GM19099 (cell line): ENCODE measurements at regions not wholly inside any gene's neighbourhood (a gene's known extent, or its start where the extent isn't known, plus 50 kb on each side); places are given as distances from the start of the nearest gene placed in this dataset.
A peak's percentile ranks its signal among the peaks of the same experiment; 100 is the strongest.

Experiments used
- POLR2A ChIP-seq: IDR thresholded peaks from 3 replicates; pipeline ENCODE4 v1.6.1; 2011; ENCODE audit warnings: low read depth; ENCODE audit not compliant: insufficient read length; ENCODE audit errors: extremely low read depth

DNA sequence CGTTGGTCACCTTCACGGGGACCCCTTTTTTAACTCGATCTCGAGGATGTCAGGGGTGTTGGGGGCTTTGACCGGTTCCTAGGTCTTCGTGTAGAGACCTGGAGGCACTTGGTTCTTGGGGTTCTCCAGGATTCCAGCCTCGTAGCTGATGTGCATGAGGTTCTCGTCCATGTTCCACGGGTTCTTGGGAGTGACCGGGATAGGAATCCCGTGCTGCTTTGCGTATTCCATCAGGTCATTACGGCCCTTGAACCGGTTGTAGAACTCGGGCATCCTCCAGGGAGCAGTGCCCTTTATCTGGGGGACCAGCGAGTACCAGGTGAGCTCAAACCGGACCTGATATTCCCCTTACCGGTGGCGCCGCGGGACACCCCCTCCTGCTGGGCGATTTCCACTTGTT is 88.0 kb upstream of the RIPOR2 start:
- no peak for TF ChIP-seq POLR2A

GRCh38 chr6:25024821-25025220 is 89.1 kb upstream of the RIPOR2 start:
- no peak for TF ChIP-seq POLR2A

GRCh38 chr6:25025248-25025918 is 89.6 kb upstream of the RIPOR2 start:
- TF ChIP-seq POLR2A = no peak

- TF ChIP-seq POLR2A = no peak
Observed at GRCh38 chr6:25025919-25026301, 90.2 kb upstream of the RIPOR2 start.

- no peak for TF ChIP-seq POLR2A
Observed at GRCh38 chr6:25026723-25027122, 91.0 kb upstream of the RIPOR2 start.

DNA sequence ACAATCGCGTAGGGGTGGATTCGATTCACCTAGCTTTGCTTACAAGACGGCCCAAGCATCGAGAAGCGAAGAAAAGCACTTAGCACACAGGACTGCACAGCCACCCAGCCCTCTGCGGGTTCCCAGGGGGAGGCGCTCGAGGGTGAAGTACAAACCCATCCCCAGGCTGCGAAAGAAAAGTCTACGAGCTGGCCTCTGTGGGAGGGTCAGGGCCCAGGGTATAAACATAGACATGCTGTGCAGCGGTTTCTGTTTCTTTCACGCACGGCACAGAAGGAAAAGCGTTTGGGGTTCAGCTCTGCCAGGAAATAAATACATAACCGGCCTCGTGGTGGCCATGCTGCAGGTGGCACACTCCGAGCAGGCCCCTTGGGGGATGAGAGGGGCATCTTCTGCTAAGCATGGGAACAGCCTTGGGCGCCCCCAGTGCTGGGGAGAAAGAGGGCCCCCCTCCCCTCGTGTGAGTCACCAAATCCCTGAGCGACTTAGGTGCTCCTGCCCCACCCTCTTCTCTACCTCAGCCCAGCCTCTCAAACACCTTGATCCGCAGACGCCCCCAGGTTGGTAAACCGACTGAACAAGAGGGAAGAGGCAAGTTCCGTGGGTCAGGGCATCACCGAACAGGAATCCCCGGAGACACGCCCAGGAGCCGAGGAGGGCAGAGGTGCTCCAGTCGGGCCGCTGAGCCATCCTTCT is 91.6 kb upstream of the RIPOR2 start:
- TF ChIP-seq POLR2A = no peak

DNA sequence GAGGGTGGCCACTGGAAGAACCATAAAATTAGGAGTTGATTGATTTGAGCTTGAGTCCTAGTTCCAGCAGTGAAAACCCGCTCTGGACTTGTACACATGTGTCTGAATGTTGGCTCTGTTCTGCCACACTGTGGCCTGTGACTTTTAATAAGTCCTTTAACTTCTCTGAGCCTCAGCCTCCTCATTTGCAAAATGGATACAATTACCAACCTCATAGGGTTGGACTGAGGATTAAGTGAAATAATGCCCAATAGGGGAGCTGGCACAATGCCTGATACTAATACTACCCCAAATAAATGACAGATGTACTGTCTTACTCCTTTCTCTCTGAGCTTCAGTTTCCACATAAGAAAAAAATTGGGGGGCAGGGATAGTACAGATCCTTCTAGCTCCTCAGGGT is 92.6 kb upstream of the RIPOR2 start:
- TF ChIP-seq POLR2A = no peak

- no peak for TF ChIP-seq POLR2A
Observed at GRCh38 chr6:25032934-25033333, 97.2 kb upstream of the RIPOR2 start.

DNA sequence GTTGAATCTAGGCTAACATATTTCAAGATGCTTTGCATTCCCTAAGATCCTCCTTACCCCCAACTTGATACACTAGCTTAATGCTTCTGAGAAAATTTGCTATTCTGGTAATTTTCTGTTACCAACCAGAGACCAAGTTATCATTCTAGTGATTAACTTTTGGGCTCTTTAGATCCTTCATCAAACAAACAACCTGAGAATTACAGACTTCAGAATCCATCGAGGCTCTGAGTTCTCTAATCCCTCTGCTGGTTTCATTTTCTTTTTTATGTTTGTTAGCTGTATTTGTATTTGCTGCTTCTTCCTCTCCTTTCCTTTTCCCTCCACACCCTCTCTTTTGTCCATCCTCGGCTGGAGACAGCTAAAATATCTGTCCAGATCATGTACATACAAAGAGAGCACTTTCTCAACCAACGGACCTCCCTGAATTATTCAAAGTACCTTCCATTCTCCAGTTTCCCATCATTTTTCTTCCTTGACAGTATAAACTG is 98.7 kb upstream of the RIPOR2 start:
- TF ChIP-seq POLR2A = no peak

GRCh38 chr6:25035174-25035511 is 99.4 kb upstream of the RIPOR2 start:
- TF ChIP-seq POLR2A = no peak

- no peak for TF ChIP-seq POLR2A
Observed at GRCh38 chr6:25035512-25036435, 100.0 kb upstream of the RIPOR2 start.

GRCh38 chr6:25036461-25036860 is 100.7 kb upstream of the RIPOR2 start:
- no peak for TF ChIP-seq POLR2A

GRCh38 chr6:25038300-25038699 is 102.5 kb upstream of the RIPOR2 start:
- TF ChIP-seq POLR2A = no peak

- TF ChIP-seq POLR2A = no peak
Observed at GRCh38 chr6:25038999-25039398, 103.2 kb upstream of the RIPOR2 start.

DNA sequence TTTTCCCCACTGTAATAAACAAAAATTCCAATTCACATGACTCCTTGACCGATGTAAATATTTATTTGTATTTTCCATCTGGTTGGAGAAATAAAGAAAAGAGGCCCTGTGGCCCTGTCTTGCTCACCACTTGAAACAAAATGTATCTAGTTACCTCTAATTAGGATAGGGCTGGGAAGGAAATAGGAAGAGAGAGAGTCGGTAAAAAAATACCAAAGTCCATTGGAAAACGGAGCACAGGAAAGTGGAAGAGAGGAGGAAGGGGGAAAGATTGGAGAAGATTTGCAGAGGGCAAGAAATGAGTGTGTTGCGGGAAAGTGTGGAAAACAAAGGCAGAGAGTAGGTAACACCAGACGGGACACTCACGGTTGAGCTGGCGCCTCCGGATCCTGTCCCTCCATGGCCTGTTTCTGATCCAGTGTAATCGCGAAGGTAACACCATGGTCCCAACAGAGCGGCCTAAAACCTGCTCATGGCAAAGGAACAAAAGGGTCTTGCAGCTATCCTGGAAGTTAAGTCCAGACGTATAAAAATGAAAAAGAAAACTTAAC is 105.8 kb upstream of the RIPOR2 start:
- no peak for TF ChIP-seq POLR2A

GRCh38 chr6:25042036-25042521 is 106.3 kb upstream of the RIPOR2 start:
- TF ChIP-seq POLR2A = peak; percentile 35

DNA sequence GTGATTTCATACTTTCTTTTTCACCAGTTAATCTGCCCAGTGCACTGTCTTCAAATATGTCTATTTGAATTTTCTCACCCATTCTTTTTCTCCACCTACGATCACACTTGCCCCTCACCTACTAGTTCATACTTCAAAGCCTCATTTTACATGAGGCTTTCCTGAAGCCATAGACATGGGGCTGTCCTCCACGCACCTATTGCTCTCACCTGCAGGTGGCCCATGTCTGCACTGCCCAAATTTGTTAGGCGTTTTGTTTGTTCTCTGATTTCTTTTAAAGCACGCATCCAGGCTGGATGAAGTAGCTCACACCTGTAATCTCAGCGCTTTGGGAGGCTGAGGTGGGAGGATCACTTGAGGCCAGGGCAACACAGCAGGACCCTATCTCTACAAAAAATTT is 106.8 kb upstream of the RIPOR2 start:
- TF ChIP-seq POLR2A = no peak
